ENCODE measurements at regions not wholly inside any gene's neighbourhood (a gene's known extent, or its start where the extent isn't known, plus 50 kb on each side); places are given as distances from the start of the nearest gene placed in this dataset.

DNA sequence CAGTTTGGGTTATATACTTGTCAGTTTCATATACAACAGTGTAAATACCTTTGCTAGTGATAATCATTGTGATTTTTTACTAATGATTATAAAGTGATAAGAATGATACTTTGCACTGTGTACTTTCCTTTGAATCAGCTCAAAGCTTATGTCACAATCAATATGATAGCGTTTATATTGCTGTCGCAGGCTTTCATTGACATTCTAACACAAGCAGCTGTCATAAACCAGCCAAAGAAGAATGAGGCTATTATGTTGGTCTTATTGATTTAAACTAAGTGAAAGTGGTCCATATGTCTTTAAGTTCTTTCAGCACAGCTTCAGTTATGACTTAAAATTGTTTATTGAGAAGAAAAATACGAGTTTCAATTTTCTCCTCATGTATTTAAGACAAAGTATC lies 272.7 kb upstream of the RGMB start:
- TF ChIP-seq, protein P1, sequence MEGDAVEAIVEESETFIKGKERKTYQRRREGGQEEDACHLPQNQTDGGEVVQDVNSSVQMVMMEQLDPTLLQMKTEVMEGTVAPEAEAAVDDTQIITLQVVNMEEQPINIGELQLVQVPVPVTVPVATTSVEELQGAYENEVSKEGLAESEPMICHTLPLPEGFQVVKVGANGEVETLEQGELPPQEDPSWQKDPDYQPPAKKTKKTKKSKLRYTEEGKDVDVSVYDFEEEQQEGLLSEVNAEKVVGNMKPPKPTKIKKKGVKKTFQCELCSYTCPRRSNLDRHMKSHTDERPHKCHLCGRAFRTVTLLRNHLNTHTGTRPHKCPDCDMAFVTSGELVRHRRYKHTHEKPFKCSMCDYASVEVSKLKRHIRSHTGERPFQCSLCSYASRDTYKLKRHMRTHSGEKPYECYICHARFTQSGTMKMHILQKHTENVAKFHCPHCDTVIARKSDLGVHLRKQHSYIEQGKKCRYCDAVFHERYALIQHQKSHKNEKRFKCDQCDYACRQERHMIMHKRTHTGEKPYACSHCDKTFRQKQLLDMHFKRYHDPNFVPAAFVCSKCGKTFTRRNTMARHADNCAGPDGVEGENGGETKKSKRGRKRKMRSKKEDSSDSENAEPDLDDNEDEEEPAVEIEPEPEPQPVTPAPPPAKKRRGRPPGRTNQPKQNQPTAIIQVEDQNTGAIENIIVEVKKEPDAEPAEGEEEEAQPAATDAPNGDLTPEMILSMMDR (IDR thresholded peaks at IDR 0.05; ENCODE audit: low read depth, low read length, missing input control) = no peak
- TF ChIP-seq, protein P2, sequence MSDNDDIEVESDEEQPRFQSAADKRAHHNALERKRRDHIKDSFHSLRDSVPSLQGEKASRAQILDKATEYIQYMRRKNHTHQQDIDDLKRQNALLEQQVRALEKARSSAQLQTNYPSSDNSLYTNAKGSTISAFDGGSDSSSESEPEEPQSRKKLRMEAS (IDR thresholded peaks at IDR 0.05) = no peak
- TF ChIP-seq SP1 (IDR thresholded peaks at IDR 0.05) (no peak), RAD21 (IDR thresholded peaks at IDR 0.05) (no peak)

Measured in liver (tissue), 3 donors.